Mesothelial cell of epicardium (in vitro differentiated cells): ENCODE measurements at regions not wholly inside any gene's neighbourhood (a gene's known extent, or its start where the extent isn't known, plus 50 kb on each side); places are given as distances from the start of the nearest gene placed in this dataset.

ENCODE experiments used
- DNase-seq, 2 experiments: peaks; one replicate each; pipeline ENCODE4 v3.0.0; 2021; ENCODE audit warnings: low spot score in 2 of 2; ENCODE audit not compliant: unreplicated experiment in 2 of 2
- H3K27ac Mint-ChIP-seq: 2 replicates; pipeline ENCODE4 v1.8.0; 2021; ENCODE audit warnings: mixed read lengths
- H3K27me3 Mint-ChIP-seq: 2 replicates; pipeline ENCODE4 v1.8.0; 2021; ENCODE audit warnings: low read depth, mixed read lengths
- H3K36me3 Mint-ChIP-seq: 2 replicates; pipeline ENCODE4 v1.8.0; 2021; ENCODE audit warnings: mixed read lengths
- H3K4me1 Mint-ChIP-seq: 2 replicates; pipeline ENCODE4 v1.8.0; 2021; ENCODE audit warnings: mixed read lengths
- H3K4me3 Mint-ChIP-seq: 2 replicates; pipeline ENCODE4 v1.8.0; 2021; ENCODE audit warnings: mild to moderate bottlenecking, moderate library complexity, mixed read lengths
- H3K9me3 Mint-ChIP-seq: 2 replicates; pipeline ENCODE4 v1.8.0; 2021; ENCODE audit warnings: mixed read lengths
- TF ChIP-seq, protein P1 (sequence below): fragments of 200-600 bp; sonication (generic); IDR thresholded peaks from one replicate; pipeline ENCODE4 v1.5.0; 2021; ENCODE audit warnings: antibody characterized with exemption; ENCODE audit not compliant: unreplicated experiment

- no peaks in the 10 kb centered on the region for H3K36me3 Mint-ChIP-seq
- H3K4me3 Mint-ChIP-seq: no peak overlapping the region
- TF ChIP-seq, protein P1, sequence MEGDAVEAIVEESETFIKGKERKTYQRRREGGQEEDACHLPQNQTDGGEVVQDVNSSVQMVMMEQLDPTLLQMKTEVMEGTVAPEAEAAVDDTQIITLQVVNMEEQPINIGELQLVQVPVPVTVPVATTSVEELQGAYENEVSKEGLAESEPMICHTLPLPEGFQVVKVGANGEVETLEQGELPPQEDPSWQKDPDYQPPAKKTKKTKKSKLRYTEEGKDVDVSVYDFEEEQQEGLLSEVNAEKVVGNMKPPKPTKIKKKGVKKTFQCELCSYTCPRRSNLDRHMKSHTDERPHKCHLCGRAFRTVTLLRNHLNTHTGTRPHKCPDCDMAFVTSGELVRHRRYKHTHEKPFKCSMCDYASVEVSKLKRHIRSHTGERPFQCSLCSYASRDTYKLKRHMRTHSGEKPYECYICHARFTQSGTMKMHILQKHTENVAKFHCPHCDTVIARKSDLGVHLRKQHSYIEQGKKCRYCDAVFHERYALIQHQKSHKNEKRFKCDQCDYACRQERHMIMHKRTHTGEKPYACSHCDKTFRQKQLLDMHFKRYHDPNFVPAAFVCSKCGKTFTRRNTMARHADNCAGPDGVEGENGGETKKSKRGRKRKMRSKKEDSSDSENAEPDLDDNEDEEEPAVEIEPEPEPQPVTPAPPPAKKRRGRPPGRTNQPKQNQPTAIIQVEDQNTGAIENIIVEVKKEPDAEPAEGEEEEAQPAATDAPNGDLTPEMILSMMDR: no peak
- no peaks in the 10 kb centered on the region for H3K4me1 Mint-ChIP-seq
- DNase-seq: no peak
- no peak overlapping the region for H3K27ac Mint-ChIP-seq
- H3K9me3 Mint-ChIP-seq: peaks cover 15% of the 10 kb centered on the region
- peaks cover 7% of the 10 kb centered on the region for H3K27me3 Mint-ChIP-seq
These were observed 210.6 kb upstream of the MAMLD1 start for GRCh38 chrX:150152546-150152945.

GRCh38 chrX:150155436-150156035 is 207.6 kb upstream of the MAMLD1 start:
- peaks cover 7% of the 10 kb centered on the region for H3K27me3 Mint-ChIP-seq
- H3K9me3 Mint-ChIP-seq: peaks cover 21% of the 10 kb centered on the region
- no peak for DNase-seq
- TF ChIP-seq, protein P1: no peak
- H3K27ac Mint-ChIP-seq: no peak overlapping the region
- H3K4me3 Mint-ChIP-seq: no peak overlapping the region
- no peaks in the 10 kb centered on the region for H3K36me3 Mint-ChIP-seq
- H3K4me1 Mint-ChIP-seq: no peaks in the 10 kb centered on the region

GRCh38 chrX:150156615-150157014 is 206.5 kb upstream of the MAMLD1 start:
- Mint-ChIP-seq H3K4me3 (no peak overlapping the region), H3K27me3 (peaks cover 4% of the 10 kb centered on the region), H3K9me3 (peaks cover 18% of the 10 kb centered on the region)

GRCh38 chrX:150157291-150157690 is 205.8 kb upstream of the MAMLD1 start:
- Mint-ChIP-seq H3K4me1 (no peaks in the 10 kb centered on the region), H3K9me3 (peaks cover 18% of the 10 kb centered on the region), H3K4me3 (no peak overlapping the region), H3K36me3 (no peaks in the 10 kb centered on the region), H3K27me3 (peaks cover 3% of the 10 kb centered on the region), H3K27ac (no peak overlapping the region)
- TF ChIP-seq, protein P1: no peak
- no peak for DNase-seq

More at GRCh38 chrX:150156615-150157014, 206.5 kb upstream of the MAMLD1 start:
- Mint-ChIP-seq H3K36me3 (no peaks in the 10 kb centered on the region), H3K4me1 (no peaks in the 10 kb centered on the region), H3K27ac (no peak overlapping the region)
- TF ChIP-seq, protein P1: no peak
- no peak for DNase-seq

- H3K9me3 Mint-ChIP-seq: peaks cover 20% of the 10 kb centered on the region
These were observed 204.4 kb upstream of the MAMLD1 start for GRCh38 chrX:150158554-150159332.

More at GRCh38 chrX:150158554-150159332, 204.4 kb upstream of the MAMLD1 start:
- Mint-ChIP-seq H3K27me3 (peaks cover under 1% of the 10 kb centered on the region), H3K4me3 (no peak overlapping the region), H3K27ac (no peak overlapping the region), H3K36me3 (no peaks in the 10 kb centered on the region), H3K4me1 (no peaks in the 10 kb centered on the region)
- DNase-seq: no peak
- TF ChIP-seq, protein P1: no peak
